Medulla oblongata (tissue), 1 donor: ENCODE measurements at regions not wholly inside any gene's neighbourhood (a gene's known extent, or its start where the extent isn't known, plus 50 kb on each side); places are given as distances from the start of the nearest gene placed in this dataset.
"Not testable (repeated sequence)": the region's sequence is repeated elsewhere in the genome, so short reads cannot be mapped to it uniquely, and the experiment has no call there.

Experiments
- DNase-seq: peaks from one replicate; pipeline ENCODE4 v3.0.0-alpha.2; 2015; ENCODE audit errors: extremely low spot score

DNA sequence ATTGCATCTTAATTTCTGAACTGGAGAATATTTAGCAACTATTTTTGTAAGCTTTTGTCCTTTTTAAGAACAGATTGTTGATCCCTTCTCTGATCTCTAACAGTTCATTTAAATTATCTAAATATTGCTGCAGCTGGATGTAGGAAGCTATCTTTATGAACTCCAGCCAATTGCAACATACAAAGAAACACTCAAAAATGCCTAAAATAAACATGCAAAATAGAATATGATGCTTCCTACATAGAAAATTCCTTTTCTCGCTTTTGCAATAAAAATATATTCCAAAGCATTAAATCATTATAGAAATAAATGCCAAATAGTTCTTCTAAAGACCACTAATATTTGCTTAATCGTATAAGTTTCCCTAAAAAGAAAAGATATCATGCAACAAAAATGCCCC lies 218.6 kb downstream of the LURAP1L start:
- no peak for DNase-seq

DNA sequence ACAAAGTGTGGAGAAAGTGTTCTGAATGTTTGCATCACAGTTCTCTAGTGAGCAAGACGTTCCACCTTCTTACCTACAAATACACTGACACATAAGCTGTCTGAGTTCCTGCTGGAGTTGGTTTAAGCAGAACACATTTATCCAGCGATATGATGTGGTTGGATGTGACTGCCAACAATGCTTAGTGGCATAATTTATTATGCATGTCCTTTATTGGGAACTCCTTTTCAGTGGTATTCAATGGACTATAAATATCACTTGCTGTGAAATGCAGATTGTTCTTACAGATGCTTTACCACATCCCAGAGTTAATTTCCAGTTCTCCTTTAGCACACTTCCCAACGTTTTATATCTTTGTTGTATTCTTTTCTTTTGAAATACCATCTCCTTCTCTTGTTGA lies 222.2 kb downstream of the LURAP1L start:
- DNase-seq = no peak

DNA sequence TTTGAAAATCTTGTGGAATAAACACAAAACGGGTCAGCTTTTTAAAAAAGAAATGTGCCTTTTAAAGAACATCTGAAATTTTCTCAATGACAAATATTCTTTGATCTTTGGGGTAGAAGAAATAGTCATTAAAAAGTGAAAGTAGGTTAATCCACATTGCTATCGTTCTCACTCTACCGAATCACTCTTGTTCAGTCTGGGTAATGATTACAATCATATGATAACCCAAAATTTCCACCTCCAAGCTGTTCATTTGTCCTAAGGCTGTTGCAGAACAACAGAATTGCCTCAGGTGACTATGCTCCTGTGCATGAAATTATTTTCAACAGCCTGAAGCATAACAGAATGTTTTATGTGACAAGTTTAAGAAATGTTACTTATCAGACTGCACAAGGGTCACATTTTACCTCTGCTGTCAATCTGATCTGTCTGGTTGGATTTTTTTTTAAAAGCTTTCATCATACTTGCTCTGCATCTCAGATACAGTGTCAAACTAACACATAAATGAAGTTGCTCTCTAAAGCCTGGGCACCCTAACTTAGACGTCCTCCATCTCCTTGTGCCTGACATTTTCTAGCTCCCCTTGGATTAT lies 227.3 kb downstream of the LURAP1L start:
- no peak for DNase-seq

DNA sequence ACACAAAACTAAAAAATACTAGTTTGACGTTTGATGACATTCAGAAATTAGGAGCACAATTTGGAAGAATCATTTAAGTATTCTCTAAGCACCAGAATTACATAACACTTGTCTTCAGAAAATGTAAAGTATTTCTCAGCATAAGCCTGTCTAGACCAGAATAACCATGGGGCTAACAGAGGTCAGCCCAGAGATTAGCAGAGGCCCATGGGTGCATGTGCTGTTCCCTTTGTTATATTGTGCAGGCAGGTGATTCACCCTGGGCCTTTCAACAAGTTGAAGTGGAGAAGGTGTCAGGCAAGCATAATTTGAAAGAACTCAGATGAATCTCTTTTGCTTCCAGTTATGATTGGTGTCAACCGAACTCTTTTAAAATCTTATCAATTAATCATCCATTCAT lies 227.9 kb downstream of the LURAP1L start:
- DNase-seq = no peak

DNA sequence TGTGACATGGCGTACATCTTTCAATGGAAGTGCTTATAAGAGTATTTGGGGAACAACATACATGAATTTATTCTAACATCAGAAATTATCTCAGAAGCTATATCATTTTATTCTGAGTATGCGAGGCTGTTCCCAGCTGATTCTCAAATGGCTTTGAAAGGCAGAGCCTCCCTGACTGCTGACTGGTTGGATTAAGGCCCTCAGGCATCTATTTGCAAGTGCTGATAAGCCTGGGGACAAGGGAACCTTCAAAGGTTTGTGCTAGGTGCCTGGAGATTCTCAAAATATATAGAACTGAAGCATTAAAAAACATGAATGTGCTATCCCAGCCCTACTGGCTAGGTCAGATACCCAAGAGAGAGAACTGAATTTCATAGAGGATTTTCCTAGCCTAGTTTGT lies 235.1 kb downstream of the LURAP1L start:
- DNase-seq = no peak

DNA sequence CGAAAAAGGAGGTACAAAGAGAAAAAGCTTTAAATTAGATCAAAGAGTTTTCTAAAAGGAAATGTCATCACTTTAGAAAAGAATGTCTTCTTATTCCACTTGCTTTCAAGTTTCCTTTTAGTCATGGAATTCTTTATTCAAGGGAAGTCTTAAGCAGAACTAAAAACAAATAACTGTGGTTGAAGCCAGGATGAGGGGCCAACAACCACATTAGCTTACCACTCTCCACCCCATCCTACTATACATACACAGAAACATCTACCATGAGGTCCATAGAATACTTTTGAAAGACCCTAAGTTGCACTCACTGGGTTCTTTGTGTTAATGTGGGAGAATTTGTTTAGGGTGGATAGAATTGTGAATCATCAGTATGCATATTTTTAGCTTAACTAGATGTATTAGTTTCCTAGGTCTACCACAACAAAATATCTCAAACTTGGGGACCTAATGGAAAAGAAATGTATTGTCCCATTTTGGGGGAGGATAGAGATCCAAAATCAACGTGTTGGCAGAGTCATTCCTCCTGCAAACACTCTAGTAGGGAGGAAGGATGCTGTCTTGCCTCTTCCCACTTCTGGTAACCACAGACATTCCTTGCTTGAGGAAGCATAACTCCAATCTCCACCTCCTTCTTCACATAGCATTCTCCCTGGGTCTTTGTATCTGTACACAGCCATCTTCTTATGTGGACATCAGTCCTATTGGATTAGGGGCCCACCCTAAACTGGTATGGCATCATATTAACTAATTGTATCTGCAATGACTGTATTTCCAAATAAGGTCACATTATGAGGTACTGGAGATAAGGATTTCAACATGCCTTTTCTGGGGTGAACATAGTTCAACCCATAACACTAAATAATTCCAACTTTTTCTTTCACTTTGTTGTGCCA lies 239.4 kb downstream of the LURAP1L start:
- DNase-seq = no peak

DNA sequence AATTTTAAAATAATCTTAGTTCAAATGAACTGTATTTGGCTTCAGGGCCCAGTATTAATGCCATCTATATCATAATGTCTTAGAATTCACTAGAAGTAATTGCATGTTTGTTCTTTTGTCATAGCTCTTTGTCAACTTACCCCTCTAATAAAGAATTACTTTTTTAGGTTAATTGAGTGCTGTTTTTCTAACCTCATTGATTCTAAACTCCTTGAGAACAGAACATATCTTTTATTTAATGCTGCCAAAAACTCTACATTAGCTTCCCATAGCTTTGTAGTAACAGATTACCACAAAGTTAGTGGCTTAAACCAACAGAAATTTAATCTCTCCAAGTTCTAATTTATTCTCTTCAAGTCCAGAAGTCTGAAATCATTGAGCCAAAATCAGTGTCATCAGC lies 242.4 kb downstream of the LURAP1L start:
- DNase-seq = no peak

DNA sequence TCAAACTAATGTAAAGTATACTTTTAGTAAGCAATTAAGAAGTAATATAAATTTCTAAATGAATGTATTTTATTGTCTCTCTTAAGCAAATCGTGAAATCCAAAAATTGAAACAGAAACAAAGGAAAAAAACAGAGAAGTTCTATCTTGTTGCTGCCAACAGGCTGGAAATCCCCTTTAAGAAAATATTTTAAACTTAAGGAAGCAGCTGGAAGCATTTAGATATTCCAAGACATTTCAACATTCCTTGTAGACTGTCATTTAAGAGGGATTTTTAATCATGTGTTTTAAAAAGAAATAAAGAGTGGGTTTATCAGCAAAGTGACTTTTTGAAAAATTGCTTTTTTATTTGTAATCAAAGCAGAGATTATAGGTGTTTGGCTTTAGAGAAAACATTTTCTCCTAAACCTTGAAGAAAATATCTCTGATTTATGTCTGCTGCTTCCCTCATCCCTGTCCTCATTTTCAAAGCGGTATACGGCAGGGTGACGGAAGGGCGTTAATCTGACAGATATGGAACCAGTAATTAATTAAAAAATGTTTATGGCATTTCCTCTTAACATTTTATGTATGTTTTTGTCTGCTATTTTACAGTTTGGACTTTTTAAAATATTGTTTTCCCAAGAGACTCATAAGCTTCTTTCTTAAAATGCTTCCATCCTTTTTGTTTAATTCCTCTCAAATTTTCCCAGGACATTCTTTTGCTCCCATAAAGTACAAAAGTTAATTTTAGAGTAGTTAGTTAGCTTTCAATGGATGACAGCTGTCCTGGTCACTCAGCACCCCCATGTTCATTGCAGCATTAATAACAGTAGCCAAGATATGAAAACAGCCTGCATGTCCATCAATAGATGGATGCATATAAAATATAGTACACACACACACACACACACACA lies 245.6 kb downstream of the LURAP1L start:
- DNase-seq = no peak

DNA sequence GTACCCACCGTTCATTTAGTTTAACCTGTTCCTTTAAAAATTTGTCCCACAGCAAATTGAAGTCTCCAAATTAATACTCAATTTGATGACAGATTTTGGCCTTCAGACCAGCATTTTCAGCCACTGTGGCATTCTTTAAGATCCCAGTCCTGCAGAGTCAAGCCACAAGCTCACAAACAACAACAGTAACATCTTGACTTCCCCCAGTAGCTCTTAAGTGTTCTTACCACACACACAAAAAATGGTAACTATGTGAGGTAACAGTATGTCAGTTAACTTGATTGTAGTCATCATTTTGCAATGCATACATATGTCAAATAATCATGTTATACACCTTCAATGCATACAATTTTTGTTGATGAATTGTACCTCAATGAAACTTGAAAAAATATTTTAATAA lies 247.9 kb downstream of the LURAP1L start:
- DNase-seq = no peak

DNA sequence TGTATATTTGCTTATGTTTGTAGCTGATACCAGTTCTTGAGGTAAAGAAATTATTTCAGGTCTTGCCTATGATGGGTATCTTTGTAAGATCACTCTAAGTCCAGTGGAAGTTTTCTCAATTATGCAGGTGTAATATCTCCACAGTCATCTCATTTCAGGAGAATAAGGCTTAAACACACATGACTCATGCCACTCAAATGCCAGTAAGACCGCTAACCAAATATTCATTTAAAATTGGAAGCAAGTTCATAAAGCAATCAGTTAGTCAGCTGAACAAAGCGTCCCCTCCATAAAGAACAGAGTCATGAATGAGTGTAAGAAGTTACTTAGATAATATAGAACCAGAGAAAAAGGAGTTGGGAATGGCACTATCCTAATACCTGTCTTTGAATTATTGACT lies 248.7 kb downstream of the LURAP1L start:
- DNase-seq = no peak

DNA sequence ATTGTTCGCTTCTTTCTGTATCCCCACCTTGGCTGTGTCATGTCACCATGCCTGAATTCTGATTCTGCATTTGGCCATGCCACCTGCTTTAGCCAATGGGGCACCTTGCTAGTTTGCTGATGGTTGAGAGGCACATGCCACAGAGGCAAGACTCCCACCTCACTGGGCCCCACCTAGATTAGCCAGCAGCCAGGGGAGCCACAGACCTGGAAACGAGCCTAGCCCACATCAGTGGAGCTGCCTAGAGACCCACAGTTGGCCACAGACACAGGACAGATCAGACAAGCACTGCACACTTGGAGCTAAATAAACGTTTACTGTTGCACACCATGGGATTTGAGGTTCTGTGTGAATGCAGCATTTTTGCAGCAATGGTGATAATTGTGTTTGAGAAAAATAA lies 252.1 kb downstream of the LURAP1L start:
- no peak for DNase-seq

DNA sequence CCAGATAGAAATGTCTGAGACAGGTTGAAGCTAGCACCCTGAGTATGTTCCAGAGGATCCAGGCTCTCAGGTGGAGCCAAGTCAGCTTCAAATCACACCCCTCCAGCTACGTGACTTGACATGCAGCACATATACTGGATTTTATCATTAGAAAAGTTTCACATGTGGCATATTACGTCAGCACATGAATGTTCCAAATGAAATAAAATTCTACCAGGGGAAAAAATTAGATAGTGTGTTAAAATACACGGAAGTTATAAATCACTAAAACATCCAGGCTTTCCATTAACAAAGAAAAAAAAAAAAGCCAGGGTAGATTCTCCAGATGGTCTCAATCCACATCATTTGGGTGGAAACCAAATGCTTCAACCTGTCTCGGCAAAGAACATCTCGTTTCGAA lies 251.6 kb downstream of the MPDZ start:
- DNase-seq = no peak

DNA sequence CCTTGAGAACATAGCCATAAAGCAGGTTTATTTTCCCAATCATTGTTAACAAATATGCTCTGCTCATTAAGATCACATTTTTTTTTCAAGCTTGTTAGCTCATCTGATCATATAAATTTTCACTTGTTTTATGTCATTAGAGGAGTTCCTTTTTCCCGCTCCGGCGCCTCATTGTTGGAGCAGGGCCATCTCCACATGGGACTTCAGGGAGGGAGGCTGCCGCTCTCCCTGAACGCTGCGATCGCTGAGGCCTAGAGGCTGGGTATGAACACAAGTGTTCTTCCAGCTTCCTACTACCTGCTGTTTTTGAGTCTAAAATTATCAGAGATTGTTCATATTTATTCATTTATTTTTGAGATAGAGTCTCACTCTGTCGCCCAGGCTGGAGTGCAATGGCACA lies 246.9 kb downstream of the MPDZ start:
- DNase-seq = no peak

DNA sequence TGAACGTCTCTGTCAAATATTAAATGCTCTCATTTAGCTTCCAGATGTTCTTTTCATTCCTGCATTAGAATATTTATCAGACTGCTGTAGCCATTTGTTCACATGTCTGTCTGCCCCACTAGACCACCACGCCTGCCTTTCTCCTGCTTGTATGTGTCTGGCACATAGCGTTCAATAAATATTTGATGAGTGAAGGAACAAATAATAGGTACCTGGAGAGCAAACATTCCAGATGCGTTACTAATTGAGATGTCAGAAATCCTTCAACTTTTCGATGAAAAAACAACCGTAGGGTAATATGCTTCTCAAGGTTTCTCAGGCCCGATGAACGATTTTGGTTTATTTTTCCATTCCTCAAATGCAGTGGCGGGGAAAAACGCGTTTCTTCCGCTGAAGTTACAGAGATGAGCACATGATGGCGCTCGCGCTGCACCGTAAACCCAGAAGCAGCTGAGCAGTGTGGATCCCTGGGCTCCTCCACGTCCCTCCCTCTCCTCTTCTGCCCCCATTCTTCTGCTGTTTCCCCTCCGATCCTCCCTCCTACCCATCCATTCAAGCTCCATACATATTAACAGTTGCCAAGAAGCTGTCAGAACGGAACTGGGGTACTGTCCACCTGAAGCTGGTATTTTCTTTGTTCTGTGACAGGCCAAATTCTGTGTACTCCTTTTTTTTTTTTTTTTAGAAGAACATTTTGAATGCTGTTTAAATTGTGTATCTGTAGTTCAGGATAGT lies 245.4 kb downstream of the MPDZ start:
- DNase-seq = peak; percentile 82

DNA sequence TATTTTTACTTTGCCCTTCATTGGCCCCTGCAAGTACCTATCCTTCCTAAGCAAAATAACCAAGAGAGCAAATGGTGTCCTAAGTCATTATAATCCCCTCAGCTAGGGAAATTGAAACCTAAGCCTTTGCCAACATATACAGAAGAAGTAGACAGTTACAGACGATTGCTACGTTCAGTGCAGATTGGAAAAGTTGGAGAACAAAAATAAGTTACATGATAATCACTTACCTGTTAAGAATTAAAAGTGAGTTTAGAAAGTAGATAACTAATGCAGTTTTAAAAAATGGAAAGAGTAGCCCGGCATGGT lies 244.8 kb downstream of the MPDZ start:
- no peak for DNase-seq

DNA sequence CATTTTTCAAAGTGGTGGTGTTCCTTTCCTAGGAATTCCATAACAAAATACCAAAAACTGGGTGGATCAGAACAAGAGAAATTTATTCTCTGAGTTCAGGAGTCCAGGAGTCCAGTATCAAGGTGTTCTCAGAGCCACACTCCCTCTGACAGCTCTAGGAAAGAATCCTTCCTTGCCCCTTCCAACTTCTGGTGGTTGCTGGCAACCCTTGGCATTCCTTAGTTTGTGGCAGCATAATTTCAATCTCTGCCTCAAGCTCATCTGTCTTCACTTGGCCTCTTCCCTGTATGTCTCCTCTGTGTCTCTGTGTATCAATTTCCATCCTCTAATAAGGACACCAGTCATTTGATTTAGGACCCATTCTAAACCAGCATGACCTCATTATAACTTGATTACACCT lies 243.7 kb downstream of the MPDZ start:
- DNase-seq = no peak

DNA sequence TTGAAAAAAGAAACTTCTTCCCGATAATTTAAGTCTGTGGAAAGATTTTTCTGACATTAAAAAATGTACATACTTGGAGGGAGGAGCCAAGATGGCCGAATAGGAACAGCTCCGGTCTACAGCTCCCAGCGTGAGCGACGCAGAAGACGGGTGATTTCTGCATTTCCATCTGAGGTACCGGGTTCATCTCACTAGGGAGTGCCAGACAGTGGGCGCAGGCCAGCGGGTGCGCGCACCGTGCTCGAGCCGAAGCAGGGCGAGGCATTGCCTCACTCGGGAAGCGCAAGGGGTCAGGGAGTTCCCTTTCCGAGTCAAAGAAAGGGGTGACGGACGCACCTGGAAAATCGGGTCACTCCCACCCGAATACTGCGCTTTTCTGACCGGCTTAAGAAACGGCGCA lies 241.7 kb downstream of the MPDZ start:
- DNase-seq = not testable (repeated sequence)

DNA sequence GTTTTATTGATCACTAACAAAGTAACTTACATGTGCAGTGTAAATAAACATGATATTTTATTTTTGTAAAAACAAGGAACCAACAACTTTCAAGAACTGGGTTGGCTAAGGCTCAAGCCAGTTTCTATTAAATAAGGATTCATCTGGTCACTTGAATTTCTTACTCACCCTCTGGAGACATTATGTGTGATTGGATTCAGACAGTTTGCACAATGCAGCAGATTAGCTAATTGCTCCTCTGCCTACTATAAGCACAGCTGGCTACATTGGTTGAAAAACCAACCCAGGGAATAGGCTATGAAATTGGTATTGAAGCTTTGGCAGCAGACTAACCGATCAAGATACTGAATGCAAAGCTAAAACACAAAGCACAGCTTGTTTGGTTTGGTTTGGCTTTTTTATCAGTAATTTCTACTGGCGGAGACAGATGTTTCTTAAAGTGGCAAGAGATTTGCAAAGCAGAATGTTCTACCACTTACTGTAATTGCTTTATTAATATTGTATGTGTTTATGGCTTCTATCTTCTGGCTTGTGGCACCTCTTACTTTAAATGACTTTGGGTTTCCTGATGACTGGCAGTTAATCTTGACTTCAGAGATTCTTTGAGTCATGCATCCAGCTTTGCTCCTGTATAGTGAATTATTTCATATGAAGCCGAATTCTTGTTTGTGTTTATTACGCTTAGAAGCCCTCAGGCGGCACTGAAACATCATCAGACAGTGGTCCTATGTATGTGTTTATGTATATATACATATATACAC lies 231.5 kb downstream of the MPDZ start:
- no peak for DNase-seq

DNA sequence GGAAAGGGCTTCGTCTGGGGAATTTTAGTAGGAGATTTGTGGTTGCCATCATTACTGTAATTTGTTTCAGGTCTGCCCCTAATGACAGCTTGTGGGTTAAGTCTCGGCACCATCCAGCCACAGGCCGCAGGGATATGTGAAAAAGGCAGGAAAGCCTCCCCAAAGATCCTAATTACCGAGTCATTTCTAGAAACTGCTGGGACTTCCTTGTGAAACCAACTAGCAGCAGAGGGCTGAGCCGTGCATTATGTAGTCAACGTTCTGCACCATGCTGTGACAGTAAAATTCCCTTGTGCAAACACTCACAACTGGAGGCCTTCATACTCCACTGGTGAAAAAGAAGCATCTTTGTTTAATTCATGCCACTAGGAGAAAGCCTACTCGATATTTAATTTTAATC lies 230.3 kb downstream of the MPDZ start:
- peak; percentile 24 for DNase-seq

DNA sequence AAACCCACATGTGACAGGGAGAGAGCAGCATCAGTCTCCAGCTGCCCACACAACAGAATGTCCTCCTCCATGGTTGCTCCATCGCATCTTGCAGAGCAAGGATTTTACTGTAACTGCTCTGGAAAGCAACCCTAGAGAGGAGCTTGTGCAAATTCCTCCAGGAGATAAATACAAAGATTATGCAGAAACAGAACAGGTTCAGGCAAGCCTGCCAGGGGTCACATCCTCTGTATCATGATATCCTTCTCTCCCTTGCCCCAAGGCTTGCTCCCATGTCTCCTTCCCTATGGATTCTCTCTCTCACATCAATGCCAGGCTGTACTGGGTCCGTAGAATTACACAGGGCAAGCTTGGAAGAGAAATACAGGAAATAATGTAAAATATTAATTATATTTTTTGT lies 226.0 kb downstream of the MPDZ start:
- DNase-seq = no peak

DNA sequence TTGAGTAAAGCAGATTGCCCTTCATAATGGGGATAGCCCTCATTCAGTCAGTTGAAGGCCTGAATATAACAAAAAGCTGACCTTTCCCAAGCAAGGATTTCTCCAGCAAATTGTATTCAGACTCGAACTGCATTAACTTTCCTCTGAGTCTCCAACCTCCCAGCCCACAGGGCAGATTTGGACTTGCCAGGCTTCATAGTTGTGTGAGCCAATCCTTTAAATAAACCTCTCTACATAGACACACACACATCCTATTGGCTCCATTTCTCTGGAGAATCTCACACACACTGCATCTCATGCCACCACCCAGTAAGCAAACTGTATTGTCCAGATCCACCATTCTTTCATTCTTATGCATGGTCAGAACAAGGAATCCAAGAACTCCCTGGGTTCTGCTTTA lies 225.1 kb downstream of the MPDZ start:
- no peak for DNase-seq
